CD4-positive, alpha-beta T cell treated with Interleukin-4 for 1 hour (primary cell): ENCODE measurements at regions not wholly inside any gene's neighbourhood (a gene's known extent, or its start where the extent isn't known, plus 50 kb on each side); places are given as distances from the start of the nearest gene placed in this dataset.
"Not testable (repeated sequence)": the region's sequence is repeated elsewhere in the genome, so short reads cannot be mapped to it uniquely, and the experiment has no call there.

Experiments
- DNase-seq, 2 donors: peaks; one replicate each; pipeline ENCODE4 v3.0.0-alpha.2; 2020 to 2022

GRCh38 chr13:88739195-88739594 lies 1068.0 kb downstream of the SLITRK5 start:
- no peak for DNase-seq

GRCh38 chr13:88744289-88744688 lies 1073.1 kb downstream of the SLITRK5 start:
- no peak for DNase-seq

DNA sequence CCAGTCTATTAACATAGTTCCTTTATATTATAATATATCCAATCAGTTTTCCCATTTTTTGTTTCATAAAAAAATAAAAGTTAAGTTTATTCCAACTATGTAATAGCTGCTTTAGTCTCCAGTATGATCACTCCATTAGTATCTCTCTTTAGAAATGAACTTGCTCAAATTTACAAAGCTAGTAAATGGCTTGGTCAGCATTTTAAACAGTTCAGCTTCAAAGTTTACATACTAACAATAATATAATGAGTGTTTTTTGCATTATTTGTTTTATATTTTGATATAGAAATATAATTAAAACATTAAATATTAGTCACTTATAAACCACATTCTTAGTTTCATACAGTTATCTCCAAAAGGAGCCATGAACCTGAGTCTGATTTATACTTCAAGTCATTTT lies 1073.8 kb downstream of the SLITRK5 start:
- DNase-seq = no peak

DNA sequence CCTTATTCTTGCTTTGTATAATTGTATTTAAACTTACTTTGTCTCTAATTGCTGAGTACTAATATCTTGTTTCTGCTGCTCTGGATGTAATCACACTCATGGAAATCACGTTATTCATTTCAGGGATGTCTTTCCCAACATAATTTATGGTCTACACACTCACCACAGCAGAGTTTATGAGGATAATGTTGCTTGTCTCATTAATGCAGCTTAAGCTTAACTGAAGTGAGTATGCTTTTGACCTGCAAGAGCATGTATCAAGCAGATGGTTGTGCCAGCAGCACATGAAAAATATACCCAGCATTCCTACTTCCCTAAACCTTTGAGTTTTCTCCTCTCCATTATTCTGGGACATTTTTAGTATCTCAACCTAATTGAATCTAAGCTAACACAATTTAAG lies 1080.9 kb downstream of the SLITRK5 start:
- no peak for DNase-seq

DNA sequence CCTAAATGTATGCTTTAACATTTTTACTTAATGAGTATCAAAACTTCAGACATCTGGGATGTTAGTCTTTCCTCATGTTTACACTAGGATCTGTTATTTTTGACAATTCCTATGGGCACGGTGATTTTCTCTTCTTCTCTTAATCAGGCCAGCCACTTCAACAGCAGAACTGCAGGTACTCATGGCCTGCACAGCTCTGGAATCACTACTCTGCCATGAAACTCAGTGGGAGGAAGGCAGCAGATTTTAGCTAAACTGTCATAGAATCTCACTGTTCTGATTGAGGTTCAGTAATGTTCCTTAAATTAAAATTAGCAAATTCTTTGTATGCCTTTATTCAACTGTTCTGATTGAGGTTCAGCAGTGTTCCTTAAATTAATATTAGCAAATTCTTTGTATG lies 1083.0 kb downstream of the SLITRK5 start:
- DNase-seq = no peak

DNA sequence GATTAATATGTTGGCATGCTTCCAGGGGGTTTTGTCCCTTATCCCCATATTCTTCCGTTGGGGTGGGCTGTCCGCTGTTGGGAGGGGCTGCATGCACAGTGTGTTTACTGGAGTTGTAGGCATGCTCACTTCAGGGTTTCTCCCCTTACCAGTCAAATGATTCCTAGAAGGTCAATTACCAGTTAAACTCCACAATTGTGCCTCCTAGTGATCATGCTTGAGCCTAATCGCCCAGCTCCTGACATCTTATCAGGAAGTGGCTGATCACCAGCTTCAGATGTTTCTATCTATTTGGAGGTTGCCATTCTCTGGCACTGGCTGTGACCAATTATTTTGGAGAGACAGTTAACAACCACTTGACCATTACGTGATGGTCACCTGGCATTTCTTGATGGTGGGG lies 1090.0 kb downstream of the SLITRK5 start:
- no peak for DNase-seq

- DNase-seq = no peak
Measured at GRCh38 chr13:88764103-88764502, 1092.9 kb downstream of the SLITRK5 start.

DNA sequence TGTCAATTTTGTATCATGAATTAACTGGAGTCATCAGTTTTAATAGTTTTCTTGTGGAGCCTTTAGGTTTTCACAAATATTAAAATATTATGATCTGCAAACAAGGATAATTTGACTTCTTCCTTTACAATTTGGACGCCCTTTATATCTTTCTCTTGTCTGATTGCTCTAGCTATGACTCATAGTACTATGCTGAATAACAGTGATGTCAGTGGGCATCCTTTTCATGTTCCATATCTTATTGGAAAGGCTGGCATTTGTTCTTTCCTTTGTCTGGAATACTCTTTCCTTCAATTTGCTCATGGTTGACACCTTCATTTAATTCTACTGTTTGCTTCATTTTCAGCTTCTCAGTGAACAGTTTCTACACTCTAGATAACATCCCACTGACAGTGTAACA lies 1129.3 kb downstream of the SLITRK5 start:
- DNase-seq = no peak

GRCh38 chr13:88801361-88801760 lies 1130.2 kb downstream of the SLITRK5 start:
- DNase-seq = no peak

GRCh38 chr13:88802886-88803285 lies 1131.7 kb downstream of the SLITRK5 start:
- no peak for DNase-seq

DNA sequence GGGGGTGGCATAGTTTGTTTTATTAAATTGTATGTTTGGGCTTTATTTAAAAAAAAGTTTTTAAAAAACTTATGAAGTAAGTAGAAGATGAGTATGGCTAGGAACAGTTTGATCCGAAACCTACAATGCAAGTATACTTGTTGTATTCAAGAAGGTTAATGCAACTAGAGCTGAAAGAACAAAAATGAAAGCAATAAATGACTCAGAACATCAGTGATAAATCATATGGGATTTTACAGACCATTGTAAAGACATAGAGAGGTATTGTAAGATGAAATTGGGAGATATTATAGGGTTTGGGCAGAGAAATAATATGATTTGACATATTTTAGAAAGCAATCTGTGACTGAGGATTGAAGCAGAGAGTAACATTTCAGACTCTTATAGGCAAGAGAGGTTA lies 1135.3 kb downstream of the SLITRK5 start:
- DNase-seq = no peak

- DNase-seq = no peak
Measured at GRCh38 chr13:88817560-88817959, 1146.4 kb downstream of the SLITRK5 start.

- no peak for DNase-seq
Measured at GRCh38 chr13:88823114-88823513, 1151.9 kb downstream of the SLITRK5 start.

- DNase-seq = no peak
Measured at GRCh38 chr13:88824218-88824617, 1153.0 kb downstream of the SLITRK5 start.

GRCh38 chr13:88840085-88840484 lies 1168.9 kb downstream of the SLITRK5 start:
- DNase-seq = no peak

DNA sequence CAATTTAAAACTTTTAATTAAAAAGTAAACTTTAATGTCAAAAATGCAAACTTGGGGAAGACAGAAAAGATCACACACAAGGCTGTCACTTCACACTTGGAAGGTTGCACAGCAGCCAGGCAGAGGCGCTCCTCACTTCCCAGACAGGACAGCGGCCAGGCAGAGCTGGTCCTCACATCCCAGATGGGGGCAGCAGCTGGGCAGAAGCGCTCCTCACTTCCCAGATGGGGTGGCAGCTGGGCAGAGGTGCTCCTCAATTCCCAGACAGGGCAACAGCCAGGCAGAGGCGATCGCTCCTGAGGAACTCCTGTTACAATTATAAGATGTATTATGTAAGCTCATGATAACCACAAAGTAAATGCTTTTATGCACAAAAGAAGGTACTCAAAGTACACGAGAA lies 1181.1 kb downstream of the SLITRK5 start:
- not testable (repeated sequence) for DNase-seq

GRCh38 chr13:88857256-88857655 lies 1186.1 kb downstream of the SLITRK5 start:
- no peak for DNase-seq

DNA sequence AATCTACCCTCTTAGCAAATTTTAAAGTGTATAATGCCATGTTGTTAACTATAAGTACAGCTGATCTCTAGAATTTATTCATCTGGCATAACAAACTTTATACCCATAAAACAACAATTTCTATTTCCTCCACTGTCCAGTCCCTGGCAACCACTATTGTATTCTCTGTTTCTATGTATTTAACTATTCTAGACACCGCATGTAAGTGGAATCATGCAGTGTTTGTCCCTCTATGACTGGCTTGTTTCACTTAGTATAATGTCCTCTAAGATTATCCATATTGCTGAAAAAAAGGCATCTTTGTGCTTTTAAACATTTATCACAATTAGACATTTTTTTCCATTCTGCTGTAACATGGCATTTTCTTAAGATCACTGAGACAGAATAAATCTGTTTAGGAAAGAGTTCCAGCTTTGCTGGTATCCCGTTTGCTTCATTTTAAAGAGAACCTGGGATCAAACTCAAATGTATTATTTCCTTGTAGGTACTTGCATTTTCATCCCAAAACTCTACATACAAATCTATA lies 1191.0 kb downstream of the SLITRK5 start:
- DNase-seq = no peak

DNA sequence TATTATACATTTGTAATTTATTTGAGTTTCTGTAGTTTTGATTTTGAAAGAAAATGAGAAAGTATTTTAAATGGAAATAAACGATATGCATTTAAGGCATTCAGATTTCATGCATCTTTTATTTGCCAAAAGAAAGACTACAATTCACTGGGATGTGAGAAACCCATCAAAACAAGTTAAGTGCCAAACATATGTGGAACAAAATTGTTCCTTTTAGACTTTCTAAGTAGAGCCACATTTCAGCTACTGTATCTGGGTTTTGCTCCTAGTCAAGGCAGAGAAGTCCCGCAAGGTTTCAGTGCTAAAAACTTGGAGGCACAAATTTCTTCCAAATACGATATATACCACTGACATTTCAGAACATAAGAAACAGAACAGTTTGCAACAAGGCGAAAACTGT lies 1191.9 kb downstream of the SLITRK5 start:
- DNase-seq = no peak

DNA sequence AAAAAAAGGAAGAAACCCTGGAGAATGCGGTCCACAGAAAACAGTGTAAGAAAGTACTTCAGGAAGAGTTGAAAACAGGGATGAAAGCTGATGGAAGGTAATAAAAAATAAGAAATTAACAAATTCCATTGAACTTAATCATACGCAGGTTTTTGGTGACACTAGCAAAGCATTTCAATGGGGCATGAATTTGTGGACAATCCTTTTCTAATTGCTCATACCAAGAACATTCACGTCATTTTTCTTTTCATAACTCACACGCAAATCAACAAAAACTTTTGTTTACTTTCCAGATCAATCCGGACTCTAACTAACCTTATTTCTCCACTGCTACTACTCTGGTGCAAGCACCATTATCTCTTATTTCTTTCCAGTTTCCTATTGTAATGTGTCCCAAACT lies 1195.0 kb downstream of the SLITRK5 start:
- no peak for DNase-seq

GRCh38 chr13:88883741-88884140 lies 1212.6 kb downstream of the SLITRK5 start:
- no peak for DNase-seq

DNA sequence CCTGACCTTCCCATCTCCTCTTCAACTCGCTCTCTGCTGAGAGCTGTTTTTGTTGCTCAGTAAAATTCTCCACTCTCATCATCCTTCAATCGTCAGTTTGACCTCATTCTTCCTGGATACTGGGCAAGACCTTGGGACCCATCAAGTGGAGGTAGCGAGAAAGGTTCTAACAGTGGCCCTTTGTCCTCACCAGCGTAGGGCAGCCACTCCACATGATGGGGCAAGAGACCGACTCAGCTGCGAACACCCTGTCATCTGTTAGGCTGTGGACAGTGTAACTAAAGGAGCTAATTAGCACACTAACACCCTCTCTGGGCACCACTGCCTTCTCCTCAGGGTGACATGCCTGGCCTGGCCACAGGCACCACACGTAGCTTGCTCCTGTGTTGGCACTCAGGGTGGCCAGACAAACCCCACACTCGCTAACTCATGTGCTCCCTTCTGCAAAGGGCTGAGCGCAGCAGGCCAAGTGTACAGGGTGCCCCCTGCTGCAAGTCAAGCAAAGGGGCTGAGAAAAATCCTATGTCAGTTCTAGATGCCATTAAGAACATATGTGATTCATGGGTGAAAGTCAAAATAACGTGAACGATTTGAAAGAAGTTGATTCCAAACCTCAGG lies 1216.0 kb downstream of the SLITRK5 start:
- DNase-seq = no peak

DNA sequence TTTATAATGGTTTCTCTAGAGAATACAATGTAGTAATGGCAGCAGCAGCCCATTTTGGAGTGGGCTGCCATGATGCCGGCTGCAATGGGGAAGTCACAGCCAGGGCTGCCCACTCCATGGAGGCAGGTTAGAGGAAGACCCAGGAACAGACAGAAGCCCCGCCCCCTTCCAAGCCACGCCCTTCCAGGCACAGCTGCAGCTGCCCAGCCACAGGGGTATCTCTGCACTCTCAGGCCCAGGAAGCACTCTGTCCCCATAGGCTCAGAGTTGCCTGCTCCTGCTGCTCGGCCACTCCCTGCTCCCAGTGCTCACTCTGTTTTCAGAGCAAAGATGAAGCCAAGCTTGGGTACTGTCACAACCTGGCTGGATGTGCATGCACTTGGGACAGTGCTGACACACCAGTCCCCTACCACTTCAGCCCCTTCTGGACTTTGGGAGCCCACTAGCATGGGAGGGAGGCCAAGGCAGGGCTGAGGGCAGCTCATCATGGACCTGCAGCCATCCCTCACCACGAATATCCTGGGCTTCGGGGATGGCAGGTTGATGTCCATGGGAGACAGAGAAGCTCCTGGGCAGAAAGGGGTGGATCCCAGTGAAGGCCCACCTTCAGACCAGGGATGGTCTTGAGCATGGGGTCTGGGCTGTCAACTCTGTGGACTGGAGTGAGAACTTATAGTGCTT lies 1224.2 kb downstream of the SLITRK5 start:
- DNase-seq = no peak

GRCh38 chr13:88896466-88896865 lies 1225.3 kb downstream of the SLITRK5 start:
- DNase-seq = no peak

- no peak for DNase-seq
Measured at GRCh38 chr13:88908961-88909441, 1237.8 kb downstream of the SLITRK5 start.
